GM12891 (cell line): ENCODE measurements at regions not wholly inside any gene's neighbourhood (a gene's known extent, or its start where the extent isn't known, plus 50 kb on each side); places are given as distances from the start of the nearest gene placed in this dataset.

Source experiments
- PAX5 ChIP-seq: IDR thresholded peaks from 2 replicates; pipeline ENCODE4 v1.6.1; 2011; ENCODE audit warnings: low read length, moderate library complexity, mild to moderate bottlenecking; ENCODE audit not compliant: insufficient read depth, severe bottlenecking
- POLR2A ChIP-seq: IDR thresholded peaks from 2 replicates; pipeline ENCODE4 v1.6.1; 2011; ENCODE audit warnings: low read depth, low read length, control low read depth
- POLR2AphosphoS5 ChIP-seq: IDR thresholded peaks from 2 replicates; pipeline ENCODE4 v1.6.1; 2011; ENCODE audit warnings: low read depth, low read length, control low read depth
- POU2F2 ChIP-seq: IDR thresholded peaks from 2 replicates; pipeline ENCODE4 v1.6.1; 2011; ENCODE audit warnings: low read depth, mild to moderate bottlenecking, control low read depth, low read length, moderate library complexity

- TF ChIP-seq POLR2AphosphoS5 (no peak), POLR2A (no peak), POU2F2 (no peak), PAX5 (no peak)
Observed at GRCh38 chr9:42396318-42396717, 212.9 kb downstream of the SPATA31A6 start.
